NT2/D1 (cell line): ENCODE measurements at regions not wholly inside any gene's neighbourhood (a gene's known extent, or its start where the extent isn't known, plus 50 kb on each side); places are given as distances from the start of the nearest gene placed in this dataset.

Source experiments
- DNase-seq: peaks from one replicate; pipeline ENCODE4 v3.0.0-alpha.2; 2011; ENCODE audit warnings: low read depth, low spot score
- H3K27me3 ChIP-seq: 2 replicates; pipeline ENCODE4 v1.6.0; 2011; ENCODE audit warnings: mild to moderate bottlenecking; ENCODE audit not compliant: insufficient read length, insufficient read depth
- H3K36me3 ChIP-seq: 2 replicates; pipeline ENCODE4 v1.6.1; 2011; ENCODE audit warnings: mild to moderate bottlenecking, low read length, mixed read lengths; ENCODE audit not compliant: insufficient read depth, insufficient read length
- H3K4me1 ChIP-seq: 2 replicates; pipeline ENCODE4 v1.5.1; 2011; ENCODE audit not compliant: insufficient read depth, insufficient read length
- H3K4me3 ChIP-seq: 2 replicates; pipeline ENCODE4 v1.5.1; 2011; ENCODE audit warnings: low read depth; ENCODE audit not compliant: insufficient read length
- H3K9ac ChIP-seq: 2 replicates; pipeline ENCODE4 v1.6.0; 2011; ENCODE audit warnings: low read depth; ENCODE audit not compliant: insufficient read length
- H3K9me3 ChIP-seq: 2 replicates; pipeline ENCODE4 v1.5.1; 2011; ENCODE audit warnings: mild to moderate bottlenecking, low read length; ENCODE audit not compliant: insufficient read depth
- SUZ12 ChIP-seq: IDR thresholded peaks from 2 replicates; pipeline ENCODE4 v1.6.1; 2011; ENCODE audit not compliant: insufficient read length, insufficient read depth; ENCODE audit errors: extremely low read depth
- YY1 ChIP-seq: IDR thresholded peaks from 2 replicates; pipeline ENCODE4 v1.6.1; 2011; ENCODE audit not compliant: insufficient read length, insufficient read depth
- ZNF274 ChIP-seq: IDR thresholded peaks from 2 replicates; pipeline ENCODE4 v1.6.1; 2011; ENCODE audit warnings: mild to moderate bottlenecking, low read depth, low read length

GRCh38 chr3:161770484-161771386 lies 274.1 kb downstream of the OTOL1 start:
- Histone ChIP-seq H3K9me3 (no peaks in the 10 kb centered on the region), H3K4me1 (no peaks in the 10 kb centered on the region), H3K9ac (no peak overlapping the region), H3K4me3 (no peak overlapping the region), H3K27me3 (no peaks in the 10 kb centered on the region), H3K36me3 (no peaks in the 10 kb centered on the region)
- DNase-seq: no peak
- TF ChIP-seq YY1: no peak
- no peak for TF ChIP-seq ZNF274
- no peak for TF ChIP-seq SUZ12

- no peak for TF ChIP-seq YY1
- TF ChIP-seq ZNF274: no peak
- TF ChIP-seq SUZ12: no peak
- Histone ChIP-seq H3K9ac (no peak overlapping the region), H3K36me3 (no peaks in the 10 kb centered on the region), H3K27me3 (no peaks in the 10 kb centered on the region), H3K4me1 (no peaks in the 10 kb centered on the region), H3K9me3 (peaks cover 16% of the 10 kb centered on the region; the same call in 1 of the 2 replicates), H3K4me3 (no peak overlapping the region)
- DNase-seq: no peak
Measured at GRCh38 chr3:161781381-161781780, 284.8 kb downstream of the OTOL1 start.

- TF ChIP-seq YY1 (no peak), ZNF274 (no peak), SUZ12 (no peak)
- Histone ChIP-seq H3K9me3 (no peaks in the 10 kb centered on the region), H3K9ac (no peak overlapping the region)
Measured at GRCh38 chr3:161793194-161793930, 296.8 kb downstream of the OTOL1 start.

GRCh38 chr3:161794551-161794950 lies 297.9 kb downstream of the OTOL1 start:
- Histone ChIP-seq H3K9me3 (no peaks in the 10 kb centered on the region), H3K9ac (no peak overlapping the region), H3K27me3 (no peaks in the 10 kb centered on the region), H3K4me1 (no peaks in the 10 kb centered on the region), H3K4me3 (no peak overlapping the region), H3K36me3 (no peaks in the 10 kb centered on the region)
- TF ChIP-seq YY1 (no peak), SUZ12 (no peak), ZNF274 (no peak)
- no peak for DNase-seq

More at GRCh38 chr3:161793194-161793930, 296.8 kb downstream of the OTOL1 start:
- Histone ChIP-seq H3K4me3 (no peak overlapping the region), H3K4me1 (no peaks in the 10 kb centered on the region), H3K36me3 (no peaks in the 10 kb centered on the region), H3K27me3 (no peaks in the 10 kb centered on the region)
- DNase-seq: no peak

- Histone ChIP-seq H3K9ac (no peak overlapping the region), H3K4me3 (no peak overlapping the region), H3K4me1 (no peaks in the 10 kb centered on the region), H3K27me3 (no peaks in the 10 kb centered on the region), H3K36me3 (no peaks in the 10 kb centered on the region), H3K9me3 (peaks cover 9% of the 10 kb centered on the region; the same call in 1 of the 2 replicates)
- no peak for DNase-seq
- no peak for TF ChIP-seq SUZ12
- TF ChIP-seq ZNF274: no peak
- TF ChIP-seq YY1: no peak
Measured at GRCh38 chr3:161796312-161796711, 299.7 kb downstream of the OTOL1 start.

- H3K27me3 ChIP-seq: no peaks in the 10 kb centered on the region
- no peak for DNase-seq
- H3K4me1 ChIP-seq: no peaks in the 10 kb centered on the region
- TF ChIP-seq YY1 (no peak), ZNF274 (no peak)
- no peaks in the 10 kb centered on the region for H3K36me3 ChIP-seq
- H3K9ac ChIP-seq: no peak overlapping the region
- H3K9me3 ChIP-seq: peaks cover 10% of the 10 kb centered on the region; the same call in 1 of the 2 replicates
- H3K4me3 ChIP-seq: no peak overlapping the region
Measured at GRCh38 chr3:161796780-161797179, 300.2 kb downstream of the OTOL1 start.

GRCh38 chr3:161798016-161798415 lies 301.4 kb downstream of the OTOL1 start:
- no peak overlapping the region for H3K9ac ChIP-seq
- H3K4me3 ChIP-seq: no peak overlapping the region
- H3K9me3 ChIP-seq: peaks cover 18% of the 10 kb centered on the region; the same call in 1 of the 2 replicates
- TF ChIP-seq YY1 (no peak), SUZ12 (no peak), ZNF274 (no peak)
- no peaks in the 10 kb centered on the region for H3K27me3 ChIP-seq
- H3K36me3 ChIP-seq: no peaks in the 10 kb centered on the region
- no peaks in the 10 kb centered on the region for H3K4me1 ChIP-seq
- no peak for DNase-seq
